GM12864 (cell line): ENCODE measurements at regions not wholly inside any gene's neighbourhood (a gene's known extent, or its start where the extent isn't known, plus 50 kb on each side); places are given as distances from the start of the nearest gene placed in this dataset.

Source experiments
- DNase-seq: peaks from one replicate; pipeline ENCODE4 v3.0.0-alpha.2; 2011; ENCODE audit warnings: low read depth
- H3K4me3 ChIP-seq: 2 replicates; pipeline ENCODE4 v1.5.1; 2011; ENCODE audit warnings: mild to moderate bottlenecking, low read depth, low read length, control low read depth
- TF ChIP-seq, protein P1 (sequence below): IDR thresholded peaks from 2 replicates; pipeline ENCODE4 v1.5.1; 2011; ENCODE audit warnings: low read depth, mild to moderate bottlenecking, moderate library complexity, low read length, control low read depth, inconsistent platforms; ENCODE audit errors: missing control alignments

DNA sequence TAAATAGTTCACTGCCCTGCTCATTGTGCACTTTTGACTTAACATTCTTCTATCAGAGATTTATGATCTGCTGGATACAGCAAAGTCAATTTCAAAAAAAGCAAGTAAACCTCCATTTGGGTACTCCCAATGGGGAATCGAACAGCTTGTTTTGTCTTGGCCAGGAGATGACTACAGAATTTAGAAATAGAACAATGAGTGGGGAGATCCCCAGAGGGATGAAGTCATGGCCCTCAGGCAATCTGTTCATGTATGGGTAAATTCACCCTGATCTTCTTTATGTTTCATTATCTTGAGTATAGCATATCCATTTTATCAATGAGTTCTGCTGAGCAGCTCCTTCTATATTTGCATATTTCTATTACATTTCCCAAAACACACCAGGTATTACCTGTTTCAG, 1681.9 kb downstream of the HACE1 start:
- no peak for DNase-seq
- TF ChIP-seq, protein P1, sequence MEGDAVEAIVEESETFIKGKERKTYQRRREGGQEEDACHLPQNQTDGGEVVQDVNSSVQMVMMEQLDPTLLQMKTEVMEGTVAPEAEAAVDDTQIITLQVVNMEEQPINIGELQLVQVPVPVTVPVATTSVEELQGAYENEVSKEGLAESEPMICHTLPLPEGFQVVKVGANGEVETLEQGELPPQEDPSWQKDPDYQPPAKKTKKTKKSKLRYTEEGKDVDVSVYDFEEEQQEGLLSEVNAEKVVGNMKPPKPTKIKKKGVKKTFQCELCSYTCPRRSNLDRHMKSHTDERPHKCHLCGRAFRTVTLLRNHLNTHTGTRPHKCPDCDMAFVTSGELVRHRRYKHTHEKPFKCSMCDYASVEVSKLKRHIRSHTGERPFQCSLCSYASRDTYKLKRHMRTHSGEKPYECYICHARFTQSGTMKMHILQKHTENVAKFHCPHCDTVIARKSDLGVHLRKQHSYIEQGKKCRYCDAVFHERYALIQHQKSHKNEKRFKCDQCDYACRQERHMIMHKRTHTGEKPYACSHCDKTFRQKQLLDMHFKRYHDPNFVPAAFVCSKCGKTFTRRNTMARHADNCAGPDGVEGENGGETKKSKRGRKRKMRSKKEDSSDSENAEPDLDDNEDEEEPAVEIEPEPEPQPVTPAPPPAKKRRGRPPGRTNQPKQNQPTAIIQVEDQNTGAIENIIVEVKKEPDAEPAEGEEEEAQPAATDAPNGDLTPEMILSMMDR: no peak
- no peak overlapping the region for H3K4me3 ChIP-seq

DNA sequence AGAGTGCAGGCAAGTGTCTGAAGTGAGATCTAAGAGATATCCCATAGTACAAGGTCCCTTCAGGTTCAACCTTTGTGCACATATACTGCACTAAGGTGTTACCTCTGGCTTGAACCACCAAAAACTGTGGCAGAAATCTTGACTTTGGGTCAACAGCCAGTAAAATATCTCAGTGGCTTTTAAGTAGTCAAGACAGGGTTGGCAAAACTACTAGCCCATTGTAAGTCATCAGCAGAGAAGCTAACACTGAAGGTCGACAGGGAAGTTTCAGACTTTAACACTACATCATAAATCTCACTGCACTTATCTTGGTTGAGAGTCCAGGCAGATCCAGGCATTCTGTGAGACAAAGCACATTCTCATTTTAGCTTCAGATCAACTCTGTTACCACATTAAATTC, 1684.7 kb downstream of the HACE1 start:
- H3K4me3 ChIP-seq: no peak overlapping the region
- no peak for DNase-seq
- TF ChIP-seq, protein P1: no peak

DNA sequence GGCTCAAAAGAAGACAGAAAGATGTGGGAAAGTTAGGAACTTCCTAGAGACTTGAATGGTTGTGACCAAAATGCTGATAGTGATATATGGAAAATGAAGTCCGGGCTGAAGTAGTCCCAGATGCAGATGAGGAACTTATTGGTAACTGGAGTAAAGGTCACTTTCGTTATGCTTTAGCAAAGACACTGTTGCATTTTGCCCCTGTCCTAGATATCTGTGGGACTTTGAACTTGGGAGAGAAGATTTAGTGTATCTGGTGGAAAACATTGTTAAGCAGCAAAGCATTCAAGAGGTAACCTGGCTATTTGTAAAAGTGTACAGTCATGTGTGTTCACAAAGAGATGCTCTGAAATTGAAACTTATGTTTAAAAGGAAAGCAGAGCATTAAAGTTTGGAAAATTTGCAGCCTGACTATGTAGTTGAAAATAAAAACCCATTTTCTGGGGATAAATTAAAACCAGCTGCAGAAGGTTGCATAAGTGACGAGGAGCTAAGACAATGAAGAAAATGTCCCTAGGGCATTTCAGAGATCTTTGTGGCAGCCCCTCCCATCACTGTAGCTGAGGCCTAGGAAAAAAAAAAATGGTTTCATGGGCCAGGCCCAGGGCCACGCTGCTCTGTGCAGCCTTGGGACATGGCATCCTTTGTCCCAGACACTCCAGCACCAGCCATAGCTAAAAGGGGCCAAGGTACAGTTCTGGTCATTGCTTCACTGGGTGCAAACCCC, 1692.2 kb downstream of the HACE1 start:
- TF ChIP-seq, protein P1: no peak
- H3K4me3 ChIP-seq: no peak overlapping the region
- DNase-seq: no peak

GRCh38 chr6:103154779-103155572, 1704.7 kb downstream of the HACE1 start:
- TF ChIP-seq, protein P1: no peak
- no peak for DNase-seq
- H3K4me3 ChIP-seq: no peak overlapping the region

- DNase-seq: no peak
- TF ChIP-seq, protein P1: no peak
- H3K4me3 ChIP-seq: no peak overlapping the region
Observed at GRCh38 chr6:103153016-103153415, 1706.7 kb downstream of the HACE1 start.

GRCh38 chr6:103142902-103143301, 1716.8 kb downstream of the HACE1 start:
- TF ChIP-seq, protein P1: no peak
- DNase-seq: no peak
- no peak overlapping the region for H3K4me3 ChIP-seq
